GM12865 (cell line): ENCODE measurements at regions not wholly inside any gene's neighbourhood (a gene's known extent, or its start where the extent isn't known, plus 50 kb on each side); places are given as distances from the start of the nearest gene placed in this dataset.

ENCODE experiments used
- DNase-seq: peaks from one replicate; pipeline ENCODE4 v3.0.0; 2010; ENCODE audit warnings: low read depth
- H3K4me3 ChIP-seq: 2 replicates; pipeline ENCODE4 v1.5.1; 2011; ENCODE audit warnings: mild to moderate bottlenecking, low read depth, low read length, control low read depth
- CTCF ChIP-seq: IDR thresholded peaks from 2 replicates; pipeline ENCODE4 v1.5.1; 2011; ENCODE audit warnings: low read length, control low read depth, low read depth, inconsistent platforms; ENCODE audit not compliant: insufficient read depth; ENCODE audit errors: missing control alignments

GRCh38 chr7:17130281-17131059 lies 168.0 kb upstream of the AHR start:
- no peak overlapping the region for H3K4me3 ChIP-seq
- TF ChIP-seq CTCF, result no peak
- no peak for DNase-seq

- no peak overlapping the region for H3K4me3 ChIP-seq
- DNase-seq, result no peak
- no peak for TF ChIP-seq CTCF
Measured at GRCh38 chr7:17131060-17131345, 167.4 kb upstream of the AHR start.

- no peak for TF ChIP-seq CTCF
- no peak for DNase-seq
- no peak overlapping the region for H3K4me3 ChIP-seq
Measured at GRCh38 chr7:17131983-17132655, 166.3 kb upstream of the AHR start.

GRCh38 chr7:17132726-17133125 lies 165.7 kb upstream of the AHR start:
- DNase-seq, result no peak
- H3K4me3 ChIP-seq, result no peak overlapping the region
- TF ChIP-seq CTCF, result no peak

- H3K4me3 ChIP-seq, result no peak overlapping the region
- TF ChIP-seq CTCF, result no peak
- no peak for DNase-seq
Measured at GRCh38 chr7:17133977-17134376, 164.5 kb upstream of the AHR start.

GRCh38 chr7:17134786-17135185 lies 163.7 kb upstream of the AHR start:
- peak; percentile 77 for DNase-seq
- H3K4me3 ChIP-seq, result no peak overlapping the region
- TF ChIP-seq CTCF, result no peak

GRCh38 chr7:17136126-17136525 lies 162.3 kb upstream of the AHR start:
- no peak overlapping the region for H3K4me3 ChIP-seq
- no peak for TF ChIP-seq CTCF
- no peak for DNase-seq
